ENCODE measurements at regions not wholly inside any gene's neighbourhood (a gene's known extent, or its start where the extent isn't known, plus 50 kb on each side); places are given as distances from the start of the nearest gene placed in this dataset.

DNA sequence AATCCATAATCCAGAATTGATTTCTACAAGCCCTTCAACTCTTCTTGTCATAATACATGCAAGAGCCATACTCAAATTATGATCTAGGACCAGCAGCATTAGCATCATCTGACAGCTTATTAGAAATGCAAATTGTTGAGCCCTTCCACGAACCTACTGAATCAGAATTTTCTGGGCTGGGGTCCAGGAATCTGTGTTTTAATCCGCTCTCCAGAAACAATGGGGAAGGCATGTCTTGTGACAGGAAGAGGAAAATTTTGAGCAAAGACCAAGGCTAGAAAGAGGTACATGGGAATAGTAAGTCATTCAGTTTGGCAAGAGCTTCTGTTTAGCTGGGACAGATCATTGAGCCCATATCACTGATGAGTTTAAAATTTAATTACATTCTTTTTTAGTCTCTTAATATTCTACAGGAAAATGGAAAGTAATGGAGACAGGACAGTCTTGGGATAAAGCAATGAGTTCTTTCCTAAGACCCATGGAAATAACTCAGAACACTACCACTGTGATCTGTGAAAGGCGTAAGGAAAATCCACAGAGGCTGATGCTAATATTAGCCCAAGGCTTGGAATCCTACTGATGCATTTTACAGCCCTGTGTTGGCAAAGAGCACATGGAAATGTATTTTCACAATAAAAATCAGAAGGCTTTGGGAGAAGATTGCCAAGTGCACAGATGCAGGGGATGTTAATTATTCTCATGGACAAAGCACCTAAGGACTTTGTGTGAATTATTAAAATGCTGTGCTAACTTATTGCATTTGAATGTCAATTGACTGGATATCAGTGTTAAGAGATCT, 73.7 kb upstream of the STK32A start:
- TF ChIP-seq, protein P1, sequence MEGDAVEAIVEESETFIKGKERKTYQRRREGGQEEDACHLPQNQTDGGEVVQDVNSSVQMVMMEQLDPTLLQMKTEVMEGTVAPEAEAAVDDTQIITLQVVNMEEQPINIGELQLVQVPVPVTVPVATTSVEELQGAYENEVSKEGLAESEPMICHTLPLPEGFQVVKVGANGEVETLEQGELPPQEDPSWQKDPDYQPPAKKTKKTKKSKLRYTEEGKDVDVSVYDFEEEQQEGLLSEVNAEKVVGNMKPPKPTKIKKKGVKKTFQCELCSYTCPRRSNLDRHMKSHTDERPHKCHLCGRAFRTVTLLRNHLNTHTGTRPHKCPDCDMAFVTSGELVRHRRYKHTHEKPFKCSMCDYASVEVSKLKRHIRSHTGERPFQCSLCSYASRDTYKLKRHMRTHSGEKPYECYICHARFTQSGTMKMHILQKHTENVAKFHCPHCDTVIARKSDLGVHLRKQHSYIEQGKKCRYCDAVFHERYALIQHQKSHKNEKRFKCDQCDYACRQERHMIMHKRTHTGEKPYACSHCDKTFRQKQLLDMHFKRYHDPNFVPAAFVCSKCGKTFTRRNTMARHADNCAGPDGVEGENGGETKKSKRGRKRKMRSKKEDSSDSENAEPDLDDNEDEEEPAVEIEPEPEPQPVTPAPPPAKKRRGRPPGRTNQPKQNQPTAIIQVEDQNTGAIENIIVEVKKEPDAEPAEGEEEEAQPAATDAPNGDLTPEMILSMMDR (IDR thresholded peaks at IDR 0.05) = no peak
- TF ChIP-seq POLR2A (IDR thresholded peaks at IDR 0.05) (no peak), POLR2AphosphoS5 (IDR thresholded peaks at IDR 0.05) (no peak), EP300 (IDR thresholded peaks at IDR 0.05) (no peak)

Data from suprapubic skin (tissue), 4 donors.